IPS-15b (cell line): ENCODE measurements at regions not wholly inside any gene's neighbourhood (a gene's known extent, or its start where the extent isn't known, plus 50 kb on each side); places are given as distances from the start of the nearest gene placed in this dataset.

Experiments used
- H3K27me3 ChIP-seq: one replicate; pipeline ENCODE4 v1.6.1; 2013; ENCODE audit warnings: low read length; ENCODE audit not compliant: control insufficient read depth, insufficient read depth
- H3K36me3 ChIP-seq: one replicate; pipeline ENCODE4 v1.6.1; 2013; ENCODE audit warnings: low read length; ENCODE audit not compliant: control insufficient read depth, insufficient read depth
- H3K4me1 ChIP-seq: one replicate; pipeline ENCODE4 v1.6.1; 2013; ENCODE audit warnings: mild to moderate bottlenecking, low read length; ENCODE audit not compliant: control insufficient read depth, insufficient read depth
- H3K4me3 ChIP-seq: one replicate; pipeline ENCODE4 v1.5.1; 2013; ENCODE audit warnings: low read depth, low read length
- H3K9ac ChIP-seq: one replicate; pipeline ENCODE4 v1.6.1; 2013; ENCODE audit warnings: low read depth, mild to moderate bottlenecking, low read length
- H3K9me3 ChIP-seq: one replicate; pipeline ENCODE4 v1.6.1; 2013; ENCODE audit warnings: mild to moderate bottlenecking, low read length; ENCODE audit not compliant: control insufficient read depth, insufficient read depth

DNA sequence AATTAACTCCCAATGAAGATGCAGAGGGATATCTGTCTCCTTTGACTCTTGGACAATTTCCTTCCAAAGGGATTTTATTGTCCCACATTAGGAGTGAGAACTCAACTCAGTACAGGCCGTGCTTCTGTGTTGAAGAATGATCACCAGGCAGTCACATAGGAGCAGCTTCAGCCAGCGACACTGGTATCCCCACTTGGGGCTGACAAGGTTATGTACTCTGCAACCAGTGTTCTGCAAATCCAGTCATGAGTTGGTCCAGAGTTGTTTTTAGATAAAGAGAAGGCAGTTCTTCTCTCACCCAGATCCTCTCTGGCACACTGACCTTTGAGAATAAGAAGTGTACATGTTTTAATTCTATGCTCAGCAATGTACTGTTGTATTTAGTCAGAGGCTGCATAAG is 415.8 kb downstream of the SETD4 start:
- H3K4me1 ChIP-seq, result peaks cover 5% of the 10 kb centered on the region
- no peak overlapping the region for H3K9ac ChIP-seq
- H3K9me3 ChIP-seq, result no peaks in the 10 kb centered on the region
- H3K27me3 ChIP-seq, result no peaks in the 10 kb centered on the region
- H3K4me3 ChIP-seq, result no peak overlapping the region
- no peaks in the 10 kb centered on the region for H3K36me3 ChIP-seq

GRCh38 chr21:35643176-35643575 is 417.1 kb downstream of the SETD4 start:
- Histone ChIP-seq H3K36me3 (no peaks in the 10 kb centered on the region), H3K4me3 (no peak overlapping the region), H3K4me1 (no peaks in the 10 kb centered on the region), H3K9me3 (no peaks in the 10 kb centered on the region), H3K27me3 (no peaks in the 10 kb centered on the region), H3K9ac (no peak overlapping the region)

- Histone ChIP-seq H3K9ac (no peak overlapping the region), H3K9me3 (no peaks in the 10 kb centered on the region), H3K4me1 (no peaks in the 10 kb centered on the region), H3K36me3 (no peaks in the 10 kb centered on the region), H3K4me3 (no peak overlapping the region), H3K27me3 (no peaks in the 10 kb centered on the region)
Observed at GRCh38 chr21:35641271-35642016, 418.9 kb downstream of the SETD4 start.

DNA sequence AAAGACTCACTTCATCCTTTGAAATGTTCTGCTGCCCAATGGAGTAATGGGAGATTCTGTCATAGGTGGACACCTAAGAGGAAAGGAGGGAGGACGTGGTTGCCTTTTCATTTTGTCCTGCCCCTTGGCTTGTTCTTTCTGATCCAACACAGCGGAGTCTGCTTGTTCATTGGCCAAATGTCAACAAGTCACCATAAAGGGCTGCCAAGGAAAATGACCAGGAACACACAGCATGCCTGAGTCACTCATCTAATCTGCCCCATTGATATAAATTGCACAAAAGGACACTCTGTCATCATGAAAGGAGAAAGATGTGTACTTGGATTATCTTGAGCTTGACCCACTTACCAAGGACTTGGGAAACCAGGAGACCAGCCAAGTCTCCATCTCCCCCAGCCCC is 422.9 kb downstream of the SETD4 start:
- Histone ChIP-seq H3K4me1 (no peaks in the 10 kb centered on the region), H3K36me3 (no peaks in the 10 kb centered on the region), H3K9me3 (no peaks in the 10 kb centered on the region), H3K9ac (no peak overlapping the region), H3K4me3 (no peak overlapping the region), H3K27me3 (no peaks in the 10 kb centered on the region)

DNA sequence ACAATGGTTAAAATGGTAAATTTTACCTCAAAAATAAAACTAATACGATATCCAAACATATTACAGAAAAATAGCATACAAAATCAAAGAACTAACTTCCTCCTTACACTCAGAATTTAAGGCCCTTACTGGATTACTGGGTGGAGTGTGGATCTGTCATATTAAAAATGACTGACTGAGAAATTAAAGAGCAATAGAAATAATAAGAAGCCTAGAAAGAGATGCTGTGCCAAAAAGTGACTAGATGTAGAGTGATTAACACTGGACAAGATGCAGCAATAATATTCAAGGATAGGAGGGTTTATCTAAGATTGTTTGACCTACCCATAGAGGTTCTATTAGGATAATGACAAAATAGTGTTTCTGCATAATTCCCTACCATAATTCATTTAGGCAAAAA is 424.3 kb downstream of the SETD4 start:
- Histone ChIP-seq H3K36me3 (no peaks in the 10 kb centered on the region), H3K27me3 (no peaks in the 10 kb centered on the region), H3K9me3 (no peaks in the 10 kb centered on the region), H3K9ac (no peak overlapping the region), H3K4me3 (no peak overlapping the region), H3K4me1 (no peaks in the 10 kb centered on the region)

- Histone ChIP-seq H3K9ac (no peak overlapping the region), H3K9me3 (no peaks in the 10 kb centered on the region), H3K4me1 (no peaks in the 10 kb centered on the region), H3K27me3 (no peaks in the 10 kb centered on the region), H3K36me3 (no peaks in the 10 kb centered on the region), H3K4me3 (no peak overlapping the region)
Observed at GRCh38 chr21:35635261-35635660, 425.1 kb downstream of the SETD4 start.

GRCh38 chr21:35633501-35633900 is 426.8 kb downstream of the SETD4 start:
- Histone ChIP-seq H3K4me3 (no peak overlapping the region), H3K9me3 (no peaks in the 10 kb centered on the region), H3K27me3 (no peaks in the 10 kb centered on the region), H3K36me3 (no peaks in the 10 kb centered on the region), H3K9ac (no peak overlapping the region), H3K4me1 (no peaks in the 10 kb centered on the region)

DNA sequence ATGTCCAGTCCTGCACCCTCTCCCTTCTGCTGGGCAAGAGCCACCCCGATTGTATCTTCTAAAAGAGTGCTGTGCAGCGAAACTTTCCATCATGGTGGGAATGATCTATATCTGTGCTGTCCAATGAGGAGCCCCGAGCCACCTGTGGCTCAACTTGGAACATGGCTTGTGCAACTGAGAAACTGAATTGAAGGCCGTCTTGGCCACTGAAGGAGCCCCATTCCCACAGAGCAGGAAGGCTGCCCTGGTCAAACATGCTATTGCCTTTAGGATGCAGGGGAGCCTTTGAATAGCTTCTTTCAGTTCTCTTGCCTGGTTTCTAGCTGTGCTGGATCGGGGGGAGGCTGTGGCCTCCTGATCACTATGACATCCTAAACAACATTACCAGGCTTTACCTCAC is 427.6 kb downstream of the SETD4 start:
- Histone ChIP-seq H3K9me3 (no peaks in the 10 kb centered on the region), H3K4me1 (no peaks in the 10 kb centered on the region), H3K9ac (no peak overlapping the region), H3K36me3 (no peaks in the 10 kb centered on the region), H3K27me3 (no peaks in the 10 kb centered on the region), H3K4me3 (no peak overlapping the region)

DNA sequence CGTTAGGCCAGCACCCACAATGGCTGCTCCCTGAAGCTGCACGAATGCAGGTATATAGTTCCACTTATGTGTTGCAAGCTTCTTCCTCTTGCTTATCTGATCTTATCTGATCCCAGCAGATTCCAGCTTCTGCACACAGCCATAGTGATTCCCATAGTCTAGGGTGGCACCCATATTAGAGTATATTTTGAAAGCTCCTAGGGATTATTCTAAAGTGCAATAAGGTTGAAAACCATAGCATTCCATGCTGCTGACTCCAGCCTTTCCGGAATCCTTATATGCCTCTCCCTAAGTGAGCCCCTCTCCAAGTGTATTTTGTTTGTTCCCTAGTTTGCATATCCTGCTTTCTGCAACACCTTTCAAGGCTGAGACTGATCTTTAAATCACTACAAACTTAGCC is 432.0 kb downstream of the SETD4 start:
- Histone ChIP-seq H3K4me1 (peaks cover 6% of the 10 kb centered on the region), H3K27me3 (no peaks in the 10 kb centered on the region), H3K36me3 (no peaks in the 10 kb centered on the region), H3K4me3 (no peak overlapping the region), H3K9ac (no peak overlapping the region), H3K9me3 (no peaks in the 10 kb centered on the region)

GRCh38 chr21:35627462-35627861 is 432.9 kb downstream of the SETD4 start:
- no peaks in the 10 kb centered on the region for H3K36me3 ChIP-seq
- peaks cover 12% of the 10 kb centered on the region for H3K4me1 ChIP-seq
- no peaks in the 10 kb centered on the region for H3K9me3 ChIP-seq
- no peak overlapping the region for H3K4me3 ChIP-seq
- no peak overlapping the region for H3K9ac ChIP-seq
- no peaks in the 10 kb centered on the region for H3K27me3 ChIP-seq

DNA sequence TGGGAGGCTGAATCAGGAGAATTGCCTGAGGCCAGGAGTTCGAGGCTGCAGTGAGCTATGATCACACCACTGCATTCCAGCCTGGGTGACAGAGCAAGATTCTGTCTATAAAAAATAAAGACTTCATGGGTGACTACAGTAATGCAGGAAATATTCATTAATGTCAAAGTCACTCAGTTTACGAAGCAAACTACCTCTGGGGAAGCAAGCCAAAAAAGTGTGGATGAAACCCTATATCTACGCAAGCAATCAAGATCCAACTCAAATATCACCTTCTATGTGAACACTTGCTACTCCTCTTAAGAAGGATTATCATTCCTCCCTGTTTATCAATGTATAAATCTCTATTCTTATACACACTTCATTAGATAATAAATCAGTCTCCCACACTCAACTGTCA is 434.8 kb downstream of the SETD4 start:
- Histone ChIP-seq H3K9me3 (no peaks in the 10 kb centered on the region), H3K4me3 (no peak overlapping the region), H3K4me1 (peaks cover 15% of the 10 kb centered on the region), H3K27me3 (no peaks in the 10 kb centered on the region), H3K36me3 (no peaks in the 10 kb centered on the region), H3K9ac (no peak overlapping the region)

- Histone ChIP-seq H3K4me1 (peaks cover 15% of the 10 kb centered on the region), H3K9ac (no peak overlapping the region), H3K4me3 (no peak overlapping the region), H3K27me3 (no peaks in the 10 kb centered on the region), H3K36me3 (no peaks in the 10 kb centered on the region), H3K9me3 (no peaks in the 10 kb centered on the region)
Observed at GRCh38 chr21:35624901-35625300, 435.4 kb downstream of the SETD4 start.
